Sigmoid colon (tissue), 4 donors: ENCODE measurements at regions not wholly inside any gene's neighbourhood (a gene's known extent, or its start where the extent isn't known, plus 50 kb on each side); places are given as distances from the start of the nearest gene placed in this dataset.

ENCODE experiments used
- CTCF ChIP-seq, 4 experiments: fragments of 450-650 bp in 3 of 4; fragments of 200-600 bp in 1 of 4; IDR thresholded peaks; one replicate each; pipeline ENCODE4 v1.5.1; 2016 to 2019; ENCODE audit warnings: antibody characterized with exemption in 4 of 4, mild to moderate bottlenecking in 3 of 4, moderate library complexity in 2 of 4
- POLR2AphosphoS5 ChIP-seq, 4 donors: sonication (generic); formaldehyde crosslinking; IDR thresholded peaks; one replicate each; pipeline ENCODE4 v1.6.1; 2017; ENCODE audit warnings: antibody characterized with exemption in 4 of 4

- no peak for TF ChIP-seq POLR2AphosphoS5 (IDR thresholded peaks at IDR 0.05)
- no peak for TF ChIP-seq CTCF (IDR thresholded peaks at IDR 0.05)
Measured at GRCh38 chr6:51299621-51300380, 481.1 kb downstream of the TFAP2B start.
